22Rv1 (cell line): ENCODE measurements at regions not wholly inside any gene's neighbourhood (a gene's known extent, or its start where the extent isn't known, plus 50 kb on each side); places are given as distances from the start of the nearest gene placed in this dataset.

Source experiments
- H3K27ac ChIP-seq: fragments of 450-650 bp; 2 replicates; pipeline ENCODE4 v1.5.1; 2017
- ZFX ChIP-seq: fragments of 450-650 bp; IDR thresholded peaks from 2 replicates; pipeline ENCODE4 v1.6.1; 2017; ENCODE audit warnings: antibody characterized with exemption, borderline replicate concordance
- TF ChIP-seq, protein P1 (sequence below): fragments of 450-650 bp; IDR thresholded peaks from 2 replicates; pipeline ENCODE4 v1.5.1; 2017; ENCODE audit warnings: mild to moderate bottlenecking

DNA sequence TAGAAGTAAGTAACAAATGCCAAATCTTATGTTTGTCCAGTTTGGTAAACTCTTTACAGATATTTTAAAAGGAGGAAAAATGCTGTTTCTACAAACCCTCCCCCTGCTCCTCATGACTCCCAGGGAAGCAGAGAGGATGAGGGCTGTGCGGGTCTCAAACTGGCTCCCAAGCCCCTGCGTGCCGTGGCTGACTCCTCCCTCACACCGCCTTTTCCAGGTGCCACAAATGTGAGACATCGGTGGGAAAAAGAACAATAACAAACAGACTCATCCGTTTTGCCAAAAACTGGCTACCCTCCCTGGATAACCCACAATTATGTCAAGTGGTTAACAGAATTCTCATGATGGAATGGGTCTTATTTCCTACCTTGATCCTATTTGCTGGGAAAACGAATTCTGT is 594.6 kb downstream of the PTPRU start:
- no peak overlapping the region for H3K27ac ChIP-seq
- no peak for TF ChIP-seq ZFX
- TF ChIP-seq, protein P1, sequence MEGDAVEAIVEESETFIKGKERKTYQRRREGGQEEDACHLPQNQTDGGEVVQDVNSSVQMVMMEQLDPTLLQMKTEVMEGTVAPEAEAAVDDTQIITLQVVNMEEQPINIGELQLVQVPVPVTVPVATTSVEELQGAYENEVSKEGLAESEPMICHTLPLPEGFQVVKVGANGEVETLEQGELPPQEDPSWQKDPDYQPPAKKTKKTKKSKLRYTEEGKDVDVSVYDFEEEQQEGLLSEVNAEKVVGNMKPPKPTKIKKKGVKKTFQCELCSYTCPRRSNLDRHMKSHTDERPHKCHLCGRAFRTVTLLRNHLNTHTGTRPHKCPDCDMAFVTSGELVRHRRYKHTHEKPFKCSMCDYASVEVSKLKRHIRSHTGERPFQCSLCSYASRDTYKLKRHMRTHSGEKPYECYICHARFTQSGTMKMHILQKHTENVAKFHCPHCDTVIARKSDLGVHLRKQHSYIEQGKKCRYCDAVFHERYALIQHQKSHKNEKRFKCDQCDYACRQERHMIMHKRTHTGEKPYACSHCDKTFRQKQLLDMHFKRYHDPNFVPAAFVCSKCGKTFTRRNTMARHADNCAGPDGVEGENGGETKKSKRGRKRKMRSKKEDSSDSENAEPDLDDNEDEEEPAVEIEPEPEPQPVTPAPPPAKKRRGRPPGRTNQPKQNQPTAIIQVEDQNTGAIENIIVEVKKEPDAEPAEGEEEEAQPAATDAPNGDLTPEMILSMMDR, result no peak

DNA sequence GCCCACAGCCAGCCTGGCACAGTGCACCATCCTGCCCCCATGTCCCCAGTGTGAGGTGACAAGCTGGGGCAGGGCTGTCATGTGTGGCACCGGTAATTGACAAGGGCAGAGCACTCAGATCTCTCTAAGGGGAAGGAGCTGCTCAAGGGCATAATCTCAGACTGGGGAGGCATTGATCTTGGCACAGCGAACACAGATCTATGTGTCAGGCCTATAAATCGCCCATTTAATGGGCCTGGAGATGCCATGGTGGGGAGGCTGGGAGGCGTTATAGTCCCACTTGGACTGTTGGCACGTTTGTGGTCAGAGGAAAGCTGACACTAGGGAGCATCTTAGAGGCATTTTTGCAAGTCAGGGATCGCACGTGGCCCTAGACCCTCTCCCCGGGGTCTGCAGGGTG is 594.1 kb downstream of the PTPRU start:
- H3K27ac ChIP-seq, result no peak overlapping the region
- TF ChIP-seq ZFX, result no peak
- TF ChIP-seq, protein P1, result no peak

DNA sequence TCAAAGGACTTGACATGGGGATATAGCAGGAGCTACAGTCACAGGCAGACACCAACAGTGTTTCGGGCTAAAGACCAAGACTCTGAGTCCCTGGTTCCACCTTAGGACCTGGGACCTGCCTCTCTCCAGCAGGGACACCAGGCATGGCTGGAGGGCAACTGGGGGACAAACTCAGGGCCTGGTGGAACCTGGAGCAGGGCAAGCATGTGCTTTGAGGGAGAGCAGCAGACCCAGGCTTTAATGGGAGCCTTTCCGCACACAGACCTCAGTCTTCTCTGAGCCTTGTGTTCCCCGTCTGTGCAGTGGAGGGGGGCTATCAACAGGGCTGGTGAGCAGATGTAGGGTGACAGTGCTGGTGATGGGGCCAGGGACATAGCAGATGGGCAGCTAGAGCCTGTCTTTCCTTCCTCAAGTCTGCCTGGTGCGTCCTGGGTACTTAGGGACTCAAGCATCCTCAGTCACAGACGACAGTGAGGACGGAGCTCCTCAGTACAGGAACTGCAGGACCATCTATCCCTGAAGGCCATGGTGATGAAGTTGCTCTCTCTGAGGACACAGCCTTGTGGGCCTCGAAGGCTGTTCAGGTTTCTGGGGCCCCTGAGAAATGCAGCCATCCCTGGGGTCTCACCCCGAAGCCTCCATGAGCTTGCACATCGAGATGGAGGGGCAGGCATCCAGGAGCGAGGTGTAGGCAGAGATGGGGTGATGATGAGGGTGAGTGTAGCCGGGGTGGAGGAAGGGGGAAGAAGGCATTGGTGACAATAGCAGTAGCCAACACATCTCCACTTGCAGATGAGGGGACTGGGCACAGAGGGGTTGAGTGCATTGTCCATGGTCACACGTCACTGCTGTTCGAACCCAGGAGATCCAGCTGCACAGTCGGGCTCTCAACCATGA is 593.4 kb downstream of the PTPRU start:
- TF ChIP-seq, protein P1, result no peak
- no peak for TF ChIP-seq ZFX
- no peak overlapping the region for H3K27ac ChIP-seq

DNA sequence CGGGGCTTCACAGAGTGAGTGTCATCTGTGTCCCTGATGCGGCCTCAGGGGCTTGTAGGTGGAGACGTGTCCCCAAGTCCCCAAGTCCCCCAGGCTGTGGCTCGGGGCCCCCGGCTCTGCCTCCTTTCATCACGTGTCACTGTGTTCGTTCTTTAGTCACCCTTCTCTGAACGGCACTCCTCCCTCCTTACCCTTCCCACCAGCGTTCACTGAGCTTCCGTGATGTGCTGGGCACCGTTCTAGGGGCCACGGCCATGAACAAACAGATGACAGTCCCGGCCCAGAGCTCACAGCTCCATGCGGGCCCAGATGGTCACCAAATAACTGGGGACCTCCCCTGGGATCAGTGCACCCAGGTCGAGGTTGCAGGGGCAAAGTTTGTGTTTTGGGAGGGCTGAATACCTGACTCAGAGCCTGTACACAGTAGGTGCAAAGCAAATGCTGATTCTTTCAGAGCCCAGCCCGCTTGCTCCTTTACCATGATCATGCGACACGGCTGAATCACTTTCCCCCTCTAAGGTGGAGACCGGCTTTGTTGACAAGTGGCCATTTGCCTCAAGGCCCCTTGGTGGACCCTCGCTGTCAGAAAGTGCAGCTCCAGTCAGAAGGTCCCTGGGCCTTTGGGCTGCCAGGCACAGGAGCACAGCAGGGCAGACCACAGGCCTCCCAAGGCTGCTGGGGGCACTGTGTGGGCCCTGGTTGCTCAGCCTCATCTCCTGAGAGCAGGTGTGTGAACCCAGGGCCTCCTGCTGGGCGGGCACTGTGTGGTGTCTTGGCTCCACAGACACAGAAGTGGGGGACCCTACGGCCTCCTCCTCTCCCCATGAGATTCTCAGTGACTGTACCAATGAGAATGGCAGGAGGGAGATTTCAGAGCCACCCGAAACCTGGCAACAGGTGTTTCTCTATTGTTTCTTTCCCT is 592.5 kb downstream of the PTPRU start:
- no peak for TF ChIP-seq ZFX
- TF ChIP-seq, protein P1, result no peak
- no peak overlapping the region for H3K27ac ChIP-seq

DNA sequence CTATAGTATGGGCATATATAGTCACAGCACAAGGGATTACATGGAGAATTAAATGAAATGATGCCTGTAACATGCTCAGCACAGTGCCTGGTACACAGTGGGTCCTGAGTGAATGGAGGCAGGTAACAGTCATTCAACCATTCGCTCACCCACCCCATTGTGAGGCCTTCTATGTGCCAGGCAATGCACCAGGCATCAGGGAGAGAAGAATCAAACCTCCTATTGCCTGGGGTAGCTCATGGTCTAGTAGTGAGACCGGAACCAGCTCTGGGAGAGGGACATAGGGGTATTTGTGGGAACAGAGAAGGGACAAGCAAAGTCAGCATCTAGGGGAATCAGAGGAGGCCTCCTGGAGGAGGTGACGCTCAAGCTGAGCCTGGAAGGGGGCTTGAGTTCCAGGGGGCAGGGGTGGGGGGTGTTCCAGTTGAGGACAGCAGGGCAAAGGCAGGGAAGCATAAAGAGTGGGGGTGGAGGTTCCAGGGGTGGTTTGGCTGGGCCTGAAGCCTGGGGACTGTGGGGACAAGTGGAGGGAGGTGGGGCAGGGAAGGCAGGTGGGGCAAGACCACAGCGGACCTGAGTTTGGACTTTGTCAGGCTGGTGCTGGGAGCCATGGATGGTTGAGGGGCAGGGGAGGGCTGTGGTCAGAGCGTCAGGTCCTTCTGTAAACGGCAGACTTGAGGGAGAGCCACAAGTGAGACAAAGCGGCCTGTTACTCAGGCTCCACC is 591.6 kb downstream of the PTPRU start:
- TF ChIP-seq, protein P1, result no peak
- no peak for TF ChIP-seq ZFX
- no peak overlapping the region for H3K27ac ChIP-seq

DNA sequence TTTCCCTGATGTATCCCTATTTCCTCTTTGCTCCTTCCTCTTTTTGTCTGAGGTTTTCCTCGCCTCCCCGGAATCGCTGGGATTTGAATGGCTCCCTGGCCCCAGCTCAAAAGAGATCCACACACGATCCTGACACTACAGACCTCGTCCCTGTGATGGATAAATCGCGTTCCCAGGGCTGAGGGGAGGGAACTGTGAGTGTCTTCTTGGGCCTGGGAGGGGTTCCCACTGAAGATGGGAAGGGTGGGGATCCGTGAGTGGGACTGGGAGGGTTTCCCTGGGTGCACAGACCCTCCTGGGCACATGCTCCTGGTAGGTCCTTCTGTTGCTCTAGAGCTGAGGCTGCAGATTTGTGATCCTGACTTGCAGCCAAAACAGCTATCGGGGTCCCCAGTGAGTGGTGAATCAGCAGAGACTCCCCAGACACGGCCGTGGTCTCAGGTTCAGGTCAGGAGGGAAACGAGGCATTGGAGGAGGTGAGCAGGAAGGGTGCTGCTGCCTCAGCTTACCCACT is 591.0 kb downstream of the PTPRU start:
- TF ChIP-seq, protein P1, result no peak
- TF ChIP-seq ZFX, result no peak
- H3K27ac ChIP-seq, result no peak overlapping the region
